SK-N-SH (cell line): ENCODE measurements at regions not wholly inside any gene's neighbourhood (a gene's known extent, or its start where the extent isn't known, plus 50 kb on each side); places are given as distances from the start of the nearest gene placed in this dataset.

Source experiments
- CTCF ChIA-PET: fragments of 300-600, 350-600 bp; formaldehyde crosslinking; extraction: SDS; loops from one replicate; lab custom pipeline; 2021; lab: Yijun Ruan, JAX
- POLR2A ChIA-PET: fragments of 350-600 bp; sonication (Branson Sonifier 250); formaldehyde crosslinking; extraction: SDS; loops from one replicate; lab custom pipeline; 2020; ENCODE audit warnings: antibody characterized with exemption, inconsistent platforms; lab: Yijun Ruan, JAX
- DNase-seq: peaks from one replicate; pipeline ENCODE4 v3.0.0; 2012
- H2AFZ ChIP-seq: fragments of 200-600 bp; sonication (generic); 2 replicates; pipeline ENCODE4 v1.8.1; 2016; ENCODE audit warnings: antibody characterized with exemption, mild to moderate bottlenecking, low read depth
- H3F3A ChIP-seq: fragments of 200-600 bp; sonication (generic); replicated peaks from 2 replicates; pipeline ENCODE3; 2016; ENCODE audit warnings: antibody characterized with exemption, mild to moderate bottlenecking; ENCODE audit not compliant: insufficient read depth
- H3K27ac ChIP-seq, 2 experiments: fragments of 200-500 bp in 1 of 2; fragments of 200-600 bp in 1 of 2; sonication (Bioruptor generic) in 1 of 2; sonication (generic), shearing (Covaris generic) in 1 of 2; 2 replicates each; pipeline versions ENCODE4 v1.5.1 to v1.6.1; 2014 to 2016; ENCODE audit warnings: low read depth in 2 of 2, inconsistent platforms in 1 of 2, low read length in 1 of 2, mild to moderate bottlenecking in 1 of 2, mixed read lengths in 1 of 2
- H3K27me3 ChIP-seq: fragments of 200-600 bp; sonication (generic), shearing (Covaris generic); 2 replicates; pipeline ENCODE4 v1.6.1; 2016; ENCODE audit warnings: mixed run types; ENCODE audit not compliant: insufficient read depth
- H3K36me3 ChIP-seq, 2 experiments: fragments of 200-500 bp in 1 of 2; fragments of 200-600 bp in 1 of 2; sonication (Bioruptor generic) in 1 of 2; sonication (generic) in 1 of 2; replicated peaks in 1 of 2; 2 replicates each; pipeline versions ENCODE3 to v1.5.1; 2014 to 2016; ENCODE audit warnings: low read length in 1 of 2, mild to moderate bottlenecking in 1 of 2; ENCODE audit not compliant: insufficient read depth in 2 of 2, control insufficient read depth in 1 of 2
- H3K4me1 ChIP-seq, 2 experiments: fragments of 200-500 bp in 1 of 2; fragments of 200-600 bp in 1 of 2; sonication (Bioruptor generic) in 1 of 2; sonication (generic), shearing (Covaris generic) in 1 of 2; 2 replicates each; pipeline versions ENCODE4 v1.5.1 to v1.6.1; 2014 to 2016; ENCODE audit warnings: low read depth in 1 of 2, low read length in 1 of 2, mixed run types in 1 of 2; ENCODE audit not compliant: insufficient read depth in 2 of 2, control insufficient read depth in 1 of 2
- H3K4me2 ChIP-seq: fragments of 200-600 bp; sonication (generic), shearing (Covaris generic); 2 replicates; pipeline ENCODE4 v1.6.1; 2017; ENCODE audit warnings: mixed run types
- H3K4me3 ChIP-seq, 2 experiments: fragments of 200-500 bp in 1 of 2; fragments of 200-600 bp in 1 of 2; sonication (Bioruptor generic) in 1 of 2; sonication (generic), shearing (Covaris generic) in 1 of 2; 2 replicates each; pipeline versions ENCODE4 v1.5.1 to v1.8.1; 2014 to 2016; ENCODE audit warnings: low read depth in 2 of 2, inconsistent platforms in 1 of 2, low read length in 1 of 2, mild to moderate bottlenecking in 1 of 2, mixed read lengths in 1 of 2, moderate library complexity in 1 of 2
- H3K79me2 ChIP-seq: fragments of 200-600 bp; sonication (generic); 2 replicates; pipeline ENCODE4 v1.8.1; 2017; ENCODE audit warnings: mild to moderate bottlenecking; ENCODE audit not compliant: insufficient read depth
- H3K9ac ChIP-seq: fragments of 200-600 bp; sonication (generic); 2 replicates; pipeline ENCODE4 v1.6.1; 2017; ENCODE audit warnings: mixed run types
- H3K9me2 ChIP-seq: fragments of 200-600 bp; sonication (generic); 2 replicates; pipeline ENCODE4 v1.6.1; 2017; ENCODE audit warnings: mixed run types
- H3K9me3 ChIP-seq: fragments of 200-600 bp; sonication (generic); 2 replicates; pipeline ENCODE4 v1.6.1; 2017; ENCODE audit warnings: mixed run types, mild to moderate bottlenecking, moderate library complexity
- H4K20me1 ChIP-seq: fragments of 200-600 bp; sonication (generic); 2 replicates; pipeline ENCODE4 v1.6.1; 2017; ENCODE audit warnings: mild to moderate bottlenecking, mixed run types; ENCODE audit not compliant: insufficient read depth
- CTCF ChIP-seq: fragments of 200-600 bp; sonication (generic); IDR thresholded peaks from 2 replicates; pipeline ENCODE4 v1.6.1; 2017; ENCODE audit warnings: antibody characterized with exemption, mild to moderate bottlenecking, moderate library complexity
- EZH2phosphoT487 ChIP-seq: fragments of 200-600 bp; sonication (generic); IDR thresholded peaks from 2 replicates; pipeline ENCODE4 v1.6.1; 2017; ENCODE audit warnings: low read depth, mixed run types, mild to moderate bottlenecking, antibody characterized with exemption, moderate library complexity, borderline replicate concordance
- FOSL2 ChIP-seq: IDR thresholded peaks from 2 replicates; pipeline ENCODE4 v1.4.0; 2012; ENCODE audit warnings: low read depth, mild to moderate bottlenecking, moderate library complexity, borderline replicate concordance
- FOXM1 ChIP-seq: IDR thresholded peaks from 2 replicates; pipeline ENCODE4 v1.4.0; 2012; ENCODE audit warnings: low read depth, mild to moderate bottlenecking
- GABPA ChIP-seq: IDR thresholded peaks from 2 replicates; pipeline ENCODE4 v1.4.0; 2012; ENCODE audit warnings: low read depth, mild to moderate bottlenecking
- GATA2 ChIP-seq: sonication (generic); formaldehyde crosslinking; IDR thresholded peaks from 2 replicates; pipeline ENCODE4 v1.5.0; 2020; ENCODE audit warnings: mild to moderate bottlenecking, missing genetic modification reagents
- JUND ChIP-seq: IDR thresholded peaks from 2 replicates; pipeline ENCODE4 v1.4.0; 2012
- NFIC ChIP-seq: IDR thresholded peaks from 2 replicates; pipeline ENCODE4 v1.4.0; 2012; ENCODE audit warnings: borderline replicate concordance
- RAD21 ChIP-seq: IDR thresholded peaks from 2 replicates; pipeline ENCODE4 v1.6.1; 2012; ENCODE audit warnings: mild to moderate bottlenecking, low read length
- RCOR1 ChIP-seq: fragments of 150-350 bp; IDR thresholded peaks from 2 replicates; pipeline ENCODE4 v1.6.1; 2017; ENCODE audit warnings: antibody characterized with exemption, low read length
- REST ChIP-seq: IDR thresholded peaks from 2 replicates; pipeline ENCODE4 v1.6.1; 2012; ENCODE audit warnings: mild to moderate bottlenecking, low read depth, low read length, moderate library complexity
- RFX5 ChIP-seq: IDR thresholded peaks from 2 replicates; pipeline ENCODE4 v1.6.1; 2012; ENCODE audit warnings: mild to moderate bottlenecking, improper control_type of control experiment, low read length
- RXRA ChIP-seq: IDR thresholded peaks from 2 replicates; pipeline ENCODE4 v1.4.0; 2012; ENCODE audit warnings: low read depth, mild to moderate bottlenecking, borderline replicate concordance
- SIN3A ChIP-seq: IDR thresholded peaks from 2 replicates; pipeline ENCODE4 v1.6.1; 2012; ENCODE audit warnings: low read depth, mild to moderate bottlenecking, low read length, moderate library complexity, borderline replicate concordance
- SMC3 ChIP-seq: IDR thresholded peaks from 2 replicates; pipeline ENCODE4 v1.6.1; 2012; ENCODE audit warnings: low read depth, low read length, improper control_type of control experiment
- TAF1 ChIP-seq: IDR thresholded peaks from 2 replicates; pipeline ENCODE4 v1.6.1; 2012; ENCODE audit warnings: low read depth, mild to moderate bottlenecking, low read length, moderate library complexity, borderline replicate concordance
- TCF12 ChIP-seq: IDR thresholded peaks from 2 replicates; pipeline ENCODE4 v1.4.0; 2012
- USF1 ChIP-seq: IDR thresholded peaks from 2 replicates; pipeline ENCODE4 v1.4.0; 2012; ENCODE audit warnings: low read depth, borderline replicate concordance
- ZBTB33 ChIP-seq: IDR thresholded peaks from 2 replicates; pipeline ENCODE4 v1.4.0; 2012; ENCODE audit warnings: low read depth, borderline replicate concordance
- WGBS: methylation state at CpG from one replicate; pipeline ENCODE4 v1.1.6; 2017; ENCODE audit warnings: low lambda C conversion rate; 5-methylcytosine and 5-hydroxymethylcytosine counted together

- no peaks in the 10 kb centered on the region for H3K9me2 ChIP-seq
- no peaks in the 10 kb centered on the region for H4K20me1 ChIP-seq
- ChIA-PET POLR2A (no interaction called here), CTCF (no interaction called here)
- H3K4me3 ChIP-seq = no peak overlapping the region
- no peak overlapping the region for H3K9ac ChIP-seq
- H3K9me3 ChIP-seq = no peaks in the 10 kb centered on the region; the same call in 1 of the 2 replicates
- H2AFZ ChIP-seq = no peak overlapping the region
- no peak overlapping the region for H3K27ac ChIP-seq
- no peaks in the 10 kb centered on the region for H3K27me3 ChIP-seq
- H3K4me1 ChIP-seq = no peaks in the 10 kb centered on the region
- H3F3A ChIP-seq = no peaks in the 10 kb centered on the region
- H3K36me3 ChIP-seq = no peaks in the 10 kb centered on the region
- H3K79me2 ChIP-seq = no peaks in the 10 kb centered on the region
- H3K4me2 ChIP-seq = no peak overlapping the region
- WGBS = 11% methylated on average over 1 of the region's 1 CpG
- DNase-seq = no peak
- TF ChIP-seq FOSL2 = no peak
- no peak for TF ChIP-seq RXRA
- no peak for TF ChIP-seq RCOR1
- no peak for TF ChIP-seq SIN3A
- TF ChIP-seq JUND = no peak
- TF ChIP-seq FOXM1 = no peak
- TF ChIP-seq GATA2 = no peak
- TF ChIP-seq RAD21 = no peak
- no peak for TF ChIP-seq RFX5
- TF ChIP-seq TCF12 = no peak
- TF ChIP-seq GABPA = no peak
- no peak for TF ChIP-seq EZH2phosphoT487
- no peak for TF ChIP-seq USF1
- no peak for TF ChIP-seq ZBTB33
- no peak for TF ChIP-seq REST
- TF ChIP-seq NFIC = no peak
- TF ChIP-seq TAF1 = no peak
- no peak for TF ChIP-seq CTCF
- no peak for TF ChIP-seq SMC3
Measured at GRCh38 chrX:33735182-33735581, 396.9 kb downstream of the FAM47A start.
